ENCODE measurements at regions not wholly inside any gene's neighbourhood (a gene's known extent, or its start where the extent isn't known, plus 50 kb on each side); places are given as distances from the start of the nearest gene placed in this dataset.

GRCh38 chr16:85353839-85354685 lies 241.8 kb upstream of the CIBAR2 start:
- DNase-seq, result no peak

- DNase-seq, result no peak
Observed at GRCh38 chr16:85354686-85355514, 242.6 kb upstream of the CIBAR2 start.

- DNase-seq, result no peak
Observed at GRCh38 chr16:85355515-85355837, 243.2 kb upstream of the CIBAR2 start.

- DNase-seq, result no peak
Observed at GRCh38 chr16:85356157-85356556, 243.9 kb upstream of the CIBAR2 start.

- no peak for DNase-seq
Observed at GRCh38 chr16:85357323-85357722, 245.1 kb upstream of the CIBAR2 start.

- DNase-seq, result no peak
Observed at GRCh38 chr16:85357924-85358505, 245.7 kb upstream of the CIBAR2 start.

GRCh38 chr16:85358704-85359146 lies 246.5 kb upstream of the CIBAR2 start:
- no peak for DNase-seq

GRCh38 chr16:85359147-85359822 lies 247.0 kb upstream of the CIBAR2 start:
- DNase-seq, result no peak

- DNase-seq, result no peak
Observed at GRCh38 chr16:85360323-85361277, 248.3 kb upstream of the CIBAR2 start.

- no peak for DNase-seq
Observed at GRCh38 chr16:85361441-85362118, 249.3 kb upstream of the CIBAR2 start.

- DNase-seq, result no peak
Observed at GRCh38 chr16:85362443-85362842, 250.2 kb upstream of the CIBAR2 start.

GRCh38 chr16:85363427-85363826 lies 249.7 kb upstream of the GSE1 start:
- no peak for DNase-seq

GRCh38 chr16:85363881-85364280 lies 249.2 kb upstream of the GSE1 start:
- DNase-seq, result no peak

- DNase-seq, result no peak
Observed at GRCh38 chr16:85364323-85365040, 248.6 kb upstream of the GSE1 start.

GRCh38 chr16:85365120-85365519 lies 248.0 kb upstream of the GSE1 start:
- DNase-seq, result no peak

- DNase-seq, result no peak
Observed at GRCh38 chr16:85366031-85366763, 246.9 kb upstream of the GSE1 start.

- no peak for DNase-seq
Observed at GRCh38 chr16:85367485-85367884, 245.6 kb upstream of the GSE1 start.

GRCh38 chr16:85369060-85369459 lies 244.1 kb upstream of the GSE1 start:
- no peak for DNase-seq

- peak; percentile 37 for DNase-seq
Observed at GRCh38 chr16:85369741-85370528, 243.2 kb upstream of the GSE1 start.
